Activated CD8-positive, alpha-beta T cell treated with anti-CD3 and anti-CD28 coated beads for 36 hours (primary cell): ENCODE measurements at regions not wholly inside any gene's neighbourhood (a gene's known extent, or its start where the extent isn't known, plus 50 kb on each side); places are given as distances from the start of the nearest gene placed in this dataset.

Experiments
- ATAC-seq: fragments of 200-7000 bp; cut with Tn5 transposase; one replicate; pipeline ENCODE4 v1.10.0; 2021; ENCODE audit warnings: mild to moderate bottlenecking, moderate library complexity
- CTCF ChIA-PET: fragments of 350-600 bp; sonication (Branson Sonifier 250); formaldehyde crosslinking; loops from one replicate; lab custom pipeline; 2021; ENCODE audit warnings: antibody characterized with exemption; lab: Charles Lee
- POLR2A ChIA-PET: fragments of 350-600 bp; sonication (Branson Sonifier 250); formaldehyde crosslinking; loops from one replicate; lab custom pipeline; 2021; ENCODE audit warnings: antibody characterized with exemption; lab: Charles Lee
- DNase-seq: peaks from one replicate; pipeline ENCODE4 v3.0.0-alpha.2; 2020
- H3K27ac Mint-ChIP-seq: one replicate; pipeline ENCODE4 v1.8.0; 2021; ENCODE audit warnings: mild to moderate bottlenecking, mixed read lengths
- H3K27me3 Mint-ChIP-seq: one replicate; pipeline ENCODE4 v1.8.0; 2021; ENCODE audit warnings: mixed read lengths
- H3K36me3 Mint-ChIP-seq: one replicate; pipeline ENCODE4 v1.8.0; 2021; ENCODE audit warnings: low read depth, mixed read lengths
- H3K4me1 Mint-ChIP-seq: one replicate; pipeline ENCODE4 v1.8.0; 2021; ENCODE audit warnings: low read depth, mixed read lengths
- H3K4me3 Mint-ChIP-seq: one replicate; pipeline ENCODE4 v1.8.0; 2021; ENCODE audit warnings: mild to moderate bottlenecking, moderate library complexity, mixed read lengths
- H3K9me3 Mint-ChIP-seq: one replicate; pipeline ENCODE4 v1.8.0; 2021; ENCODE audit warnings: mixed read lengths
- intact Hi-C: fragments of 100-400 bp; cut with micrococcal nuclease; formaldehyde crosslinking; loops from one replicate; pipeline ENCODE4 v1.10.0; 2022
- TF ChIP-seq, protein P1 (sequence below): fragments of 200-600 bp; IDR thresholded peaks from one replicate; pipeline ENCODE4 v1.8.0; 2022; ENCODE audit warnings: antibody characterized with exemption, mild to moderate bottlenecking

DNA sequence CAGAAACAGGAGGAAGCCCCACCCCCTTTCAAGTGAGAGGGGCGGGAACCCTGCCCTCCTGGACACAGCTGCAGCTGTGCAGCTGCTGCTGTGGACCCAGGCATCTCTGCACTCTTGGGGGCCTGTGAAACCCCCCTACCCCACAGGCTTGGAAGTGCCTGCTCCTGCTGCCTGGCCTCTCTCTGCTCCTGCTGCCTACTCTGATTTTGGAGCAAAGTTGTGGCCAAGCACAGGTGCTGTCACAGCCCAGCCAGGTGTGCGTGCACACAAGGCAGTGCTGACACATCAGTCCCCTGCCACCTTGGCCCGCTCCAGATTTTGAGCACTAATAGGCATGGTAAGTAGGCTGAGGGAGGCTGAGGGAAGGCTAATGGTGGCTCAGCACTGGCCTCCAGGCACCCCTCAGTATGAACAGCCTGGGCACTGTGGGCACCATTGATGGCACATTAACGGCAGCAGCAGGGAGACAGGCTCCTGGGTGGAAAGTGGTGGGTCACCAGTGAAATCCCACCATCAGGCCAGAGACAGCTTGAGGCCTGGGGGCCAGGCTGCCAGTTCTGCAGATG lies 890.9 kb downstream of the GBE1 start:
- H3K4me3 Mint-ChIP-seq: no peak overlapping the region
- ChIA-PET CTCF (no interaction called here), POLR2A (no interaction called here)
- TF ChIP-seq, protein P1, sequence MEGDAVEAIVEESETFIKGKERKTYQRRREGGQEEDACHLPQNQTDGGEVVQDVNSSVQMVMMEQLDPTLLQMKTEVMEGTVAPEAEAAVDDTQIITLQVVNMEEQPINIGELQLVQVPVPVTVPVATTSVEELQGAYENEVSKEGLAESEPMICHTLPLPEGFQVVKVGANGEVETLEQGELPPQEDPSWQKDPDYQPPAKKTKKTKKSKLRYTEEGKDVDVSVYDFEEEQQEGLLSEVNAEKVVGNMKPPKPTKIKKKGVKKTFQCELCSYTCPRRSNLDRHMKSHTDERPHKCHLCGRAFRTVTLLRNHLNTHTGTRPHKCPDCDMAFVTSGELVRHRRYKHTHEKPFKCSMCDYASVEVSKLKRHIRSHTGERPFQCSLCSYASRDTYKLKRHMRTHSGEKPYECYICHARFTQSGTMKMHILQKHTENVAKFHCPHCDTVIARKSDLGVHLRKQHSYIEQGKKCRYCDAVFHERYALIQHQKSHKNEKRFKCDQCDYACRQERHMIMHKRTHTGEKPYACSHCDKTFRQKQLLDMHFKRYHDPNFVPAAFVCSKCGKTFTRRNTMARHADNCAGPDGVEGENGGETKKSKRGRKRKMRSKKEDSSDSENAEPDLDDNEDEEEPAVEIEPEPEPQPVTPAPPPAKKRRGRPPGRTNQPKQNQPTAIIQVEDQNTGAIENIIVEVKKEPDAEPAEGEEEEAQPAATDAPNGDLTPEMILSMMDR: no peak
- H3K4me1 Mint-ChIP-seq: no peaks in the 10 kb centered on the region
- ATAC-seq (no peak), DNase-seq (no peak)
- H3K27ac Mint-ChIP-seq: no peak overlapping the region
- H3K36me3 Mint-ChIP-seq: no peaks in the 10 kb centered on the region
- no peaks in the 10 kb centered on the region for H3K27me3 Mint-ChIP-seq
- intact Hi-C loops: no loop called here
- H3K9me3 Mint-ChIP-seq: peaks cover 10% of the 10 kb centered on the region

DNA sequence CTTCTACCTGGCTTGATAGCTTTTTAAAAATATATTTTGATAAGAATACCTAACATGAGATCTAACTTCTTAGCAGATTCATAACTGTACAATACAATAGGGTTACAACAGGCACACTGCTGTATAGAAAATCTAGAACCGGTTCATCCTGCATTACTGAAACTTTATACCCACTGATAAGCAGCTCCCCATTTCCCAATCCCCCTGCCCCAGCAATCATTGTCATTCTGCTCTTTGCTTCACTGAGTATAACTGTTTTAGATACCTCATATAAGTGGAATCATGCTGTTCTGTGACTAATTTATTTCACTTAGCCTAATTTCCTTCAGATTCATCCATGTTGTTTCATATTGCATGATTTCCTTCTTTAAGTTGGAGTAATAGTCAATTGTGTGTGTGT lies 906.0 kb downstream of the GBE1 start:
- no peak for ATAC-seq
- H3K4me3 Mint-ChIP-seq: no peak overlapping the region
- TF ChIP-seq, protein P1: no peak
- peaks cover 6% of the 10 kb centered on the region for H3K9me3 Mint-ChIP-seq
- POLR2A ChIA-PET: no interaction called here
- intact Hi-C loops: no loop called here
- no peak overlapping the region for H3K27ac Mint-ChIP-seq
- no peaks in the 10 kb centered on the region for H3K36me3 Mint-ChIP-seq
- no peaks in the 10 kb centered on the region for H3K4me1 Mint-ChIP-seq
- no peak for DNase-seq
- H3K27me3 Mint-ChIP-seq: no peaks in the 10 kb centered on the region
- CTCF ChIA-PET: no interaction called here

DNA sequence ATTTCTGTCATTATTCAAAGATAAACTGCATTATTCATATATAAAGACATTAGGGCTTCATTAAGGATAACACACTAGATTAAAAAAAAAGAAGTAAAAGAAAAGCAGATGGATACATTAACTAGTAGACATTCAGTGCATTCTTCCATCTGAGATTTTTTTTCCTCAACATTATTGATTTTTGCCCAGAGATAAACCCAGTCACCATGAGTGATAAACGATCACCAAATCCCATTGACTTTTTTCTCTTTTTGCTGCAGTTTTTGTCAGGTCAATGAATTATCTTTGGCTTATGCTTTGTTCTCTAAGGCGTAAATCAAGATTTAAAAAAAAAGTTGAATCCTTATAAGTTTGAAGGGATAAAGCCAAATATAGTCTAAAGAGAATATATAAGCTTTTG lies 925.0 kb downstream of the GBE1 start:
- no peaks in the 10 kb centered on the region for H3K27me3 Mint-ChIP-seq
- ATAC-seq (no peak), DNase-seq (no peak)
- TF ChIP-seq, protein P1: no peak
- intact Hi-C loops: no loop called here
- POLR2A ChIA-PET: no interaction called here
- no peaks in the 10 kb centered on the region for H3K36me3 Mint-ChIP-seq
- CTCF ChIA-PET: no interaction called here
- no peak overlapping the region for H3K27ac Mint-ChIP-seq
- H3K9me3 Mint-ChIP-seq: peaks cover 14% of the 10 kb centered on the region
- H3K4me3 Mint-ChIP-seq: no peak overlapping the region
- no peaks in the 10 kb centered on the region for H3K4me1 Mint-ChIP-seq

DNA sequence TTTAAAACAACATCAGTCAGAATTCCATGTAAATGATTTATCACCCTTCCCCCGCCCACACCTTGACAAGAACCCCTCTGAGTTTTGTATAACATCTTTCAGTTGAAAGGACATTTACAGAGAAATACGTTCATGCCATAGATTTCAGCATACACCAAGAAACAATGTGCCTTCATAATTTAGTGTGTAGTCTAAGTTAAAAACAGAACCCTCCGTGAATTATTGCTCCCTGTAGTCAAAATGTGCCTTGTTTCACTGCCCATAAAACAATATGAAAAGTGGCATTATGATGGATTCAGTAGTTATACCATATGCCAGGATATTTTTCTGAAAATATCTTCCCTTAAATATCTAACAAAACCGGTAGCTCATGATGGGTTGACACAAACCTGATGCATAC lies 953.9 kb downstream of the GBE1 start:
- no peak overlapping the region for H3K4me3 Mint-ChIP-seq
- no peak for DNase-seq
- no peak overlapping the region for H3K27ac Mint-ChIP-seq
- TF ChIP-seq, protein P1: no peak
- no peak for ATAC-seq
- H3K9me3 Mint-ChIP-seq: peaks cover 9% of the 10 kb centered on the region
- H3K4me1 Mint-ChIP-seq: no peaks in the 10 kb centered on the region
- ChIA-PET CTCF (no interaction called here), POLR2A (no interaction called here)
- H3K36me3 Mint-ChIP-seq: no peaks in the 10 kb centered on the region
- intact Hi-C loops: no loop called here
- H3K27me3 Mint-ChIP-seq: no peaks in the 10 kb centered on the region

DNA sequence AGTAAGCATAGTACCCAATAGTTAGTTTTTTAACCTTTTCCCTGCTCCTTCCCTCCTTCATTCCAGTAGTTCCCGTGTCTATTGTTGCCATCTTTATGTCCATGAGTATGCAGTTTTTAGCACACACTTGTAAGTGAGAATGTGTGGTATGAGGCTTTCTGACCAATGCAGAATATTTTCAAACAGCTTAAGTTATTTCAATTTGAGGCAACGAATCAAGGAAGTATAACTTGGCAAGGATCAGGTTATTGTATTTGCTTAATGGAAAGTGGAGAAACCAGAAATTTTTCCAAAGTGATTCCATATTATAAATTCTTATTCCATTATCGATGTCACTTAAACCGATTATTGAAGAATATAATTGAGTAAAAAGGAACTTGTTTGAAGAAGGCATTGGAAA lies 954.8 kb downstream of the GBE1 start:
- TF ChIP-seq, protein P1: no peak
- no peaks in the 10 kb centered on the region for H3K27me3 Mint-ChIP-seq
- no peaks in the 10 kb centered on the region for H3K4me1 Mint-ChIP-seq
- no peak for ATAC-seq
- POLR2A ChIA-PET: no interaction called here
- H3K36me3 Mint-ChIP-seq: no peaks in the 10 kb centered on the region
- CTCF ChIA-PET: interaction anchor here (1.0 kb wide), 1 partner anchor 15 kb away, joined by 3 read pairs; no protein-coding TSS in a partner anchor
- intact Hi-C loops: no loop called here
- H3K9me3 Mint-ChIP-seq: peaks cover 9% of the 10 kb centered on the region
- H3K27ac Mint-ChIP-seq: no peak overlapping the region
- no peak for DNase-seq
- H3K4me3 Mint-ChIP-seq: no peak overlapping the region
